Liver (tissue), 8 donors: ENCODE measurements at regions not wholly inside any gene's neighbourhood (a gene's known extent, or its start where the extent isn't known, plus 50 kb on each side); places are given as distances from the start of the nearest gene placed in this dataset.

Experiments used
- DNase-seq: peaks from one replicate; pipeline ENCODE4 v3.0.0-alpha.2; 2017; ENCODE audit warnings: low spot score
- H3K27ac ChIP-seq, 2 donors: one replicate each; pipeline ENCODE4 v1.7.0; 2013; ENCODE audit warnings: inconsistent platforms in 2 of 2, low read length in 2 of 2, control low read depth in 1 of 2, low read depth in 1 of 2, mild to moderate bottlenecking in 1 of 2
- H3K27me3 ChIP-seq, 4 donors: one replicate each; pipeline versions ENCODE4 v1.6.1 to v1.7.0; 2013; ENCODE audit warnings: low read length in 3 of 4, inconsistent platforms in 1 of 4, mild to moderate bottlenecking in 1 of 4, moderate library complexity in 1 of 4; ENCODE audit not compliant: control insufficient read depth in 4 of 4, insufficient read depth in 4 of 4
- H3K36me3 ChIP-seq, 4 donors: one replicate each; pipeline versions ENCODE4 v1.6.1 to v1.7.0; 2013; ENCODE audit warnings: low read length in 3 of 4, mild to moderate bottlenecking in 3 of 4, low read depth in 1 of 4, moderate library complexity in 1 of 4; ENCODE audit not compliant: control insufficient read depth in 4 of 4, insufficient read depth in 3 of 4
- H3K4me1 ChIP-seq, 4 donors: one replicate each; pipeline versions ENCODE4 v1.6.1 to v1.7.0; 2013; ENCODE audit warnings: low read length in 3 of 4, mild to moderate bottlenecking in 3 of 4, moderate library complexity in 1 of 4; ENCODE audit not compliant: control insufficient read depth in 4 of 4, insufficient read depth in 4 of 4
- H3K4me3 ChIP-seq, 3 donors: one replicate each; pipeline versions ENCODE4 v1.6.1 to v1.7.0; 2013; ENCODE audit warnings: low read length in 3 of 3, control low read depth in 1 of 3, low read depth in 1 of 3, mild to moderate bottlenecking in 1 of 3
- H3K9ac ChIP-seq, 2 donors: one replicate each; pipeline ENCODE4 v1.7.0; 2013; ENCODE audit warnings: low read length in 2 of 2, mild to moderate bottlenecking in 2 of 2, moderate library complexity in 2 of 2, control low read depth in 1 of 2, low read depth in 1 of 2
- H3K9me3 ChIP-seq, 4 donors: one replicate each; pipeline versions ENCODE4 v1.6.1 to v1.7.0; 2013; ENCODE audit warnings: low read length in 3 of 4; ENCODE audit not compliant: control insufficient read depth in 4 of 4
- ATF3 ChIP-seq: IDR thresholded peaks from 2 replicates; pipeline ENCODE4 v1.6.1; 2016; ENCODE audit warnings: antibody characterized with exemption
- CTCF ChIP-seq: fragments of 150-350 bp; IDR thresholded peaks from 2 replicates; pipeline ENCODE4 v1.5.1; 2017; ENCODE audit warnings: improper control_type of control experiment, low read depth, low read length; ENCODE audit not compliant: missing input control
- FOXA2 ChIP-seq: IDR thresholded peaks from 2 replicates; pipeline ENCODE4 v1.6.1; 2016; ENCODE audit warnings: antibody characterized with exemption
- GABPA ChIP-seq, 2 donors: IDR thresholded peaks in 1 of 2; conservative IDR thresholded peaks in 1 of 2; 2 replicates each; pipeline ENCODE4 v1.6.1; 2016; ENCODE audit warnings: antibody characterized with exemption in 2 of 2, mild to moderate bottlenecking in 1 of 2, moderate library complexity in 1 of 2
- HNF4A ChIP-seq, 2 donors: conservative IDR thresholded peaks; 2 replicates each; pipeline ENCODE4 v1.6.1; 2016; ENCODE audit warnings: antibody characterized with exemption in 2 of 2, mild to moderate bottlenecking in 2 of 2
- HNF4G ChIP-seq: IDR thresholded peaks from 2 replicates; pipeline ENCODE4 v1.6.1; 2016; ENCODE audit warnings: antibody characterized with exemption
- JUND ChIP-seq, 2 donors: IDR thresholded peaks; 2 replicates each; pipeline ENCODE4 v1.6.1; 2016; ENCODE audit warnings: antibody characterized with exemption in 2 of 2
- MAX ChIP-seq: IDR thresholded peaks from 2 replicates; pipeline ENCODE4 v1.6.1; 2016; ENCODE audit warnings: antibody characterized with exemption
- RAD21 ChIP-seq, 2 donors: IDR thresholded peaks; 2 replicates each; pipeline ENCODE4 v1.6.1; 2016; ENCODE audit warnings: antibody characterized with exemption in 2 of 2, mild to moderate bottlenecking in 2 of 2
- RXRA ChIP-seq, 2 donors: IDR thresholded peaks; 2 replicates each; pipeline ENCODE4 v1.6.1; 2017 to 2018; ENCODE audit warnings: antibody characterized with exemption in 2 of 2, mild to moderate bottlenecking in 1 of 2
- SP1 ChIP-seq: IDR thresholded peaks from 2 replicates; pipeline ENCODE4 v1.6.1; 2018; ENCODE audit warnings: antibody characterized with exemption, mild to moderate bottlenecking
- YY1 ChIP-seq: IDR thresholded peaks from 2 replicates; pipeline ENCODE4 v1.6.1; 2016; ENCODE audit warnings: antibody characterized with exemption, mild to moderate bottlenecking
- ZBTB33 ChIP-seq: IDR thresholded peaks from 2 replicates; pipeline ENCODE4 v1.6.1; 2016; ENCODE audit warnings: antibody characterized with exemption
- WGBS: extraction: QIAGEN DNeasy Blood & Tissue Kit; methylation state at CpG from one replicate; pipeline ENCODE4 v1.1.7; 2013; 5-methylcytosine and 5-hydroxymethylcytosine counted together
- donor health status: healthy.
- donor health status: healthy.
- donor health status: healthy.
- donor health status: healthy.
- donor health status: healthy.

- H3K4me1 ChIP-seq = no peaks in the 10 kb centered on the region
- no peak for DNase-seq
- no peaks in the 10 kb centered on the region for H3K36me3 ChIP-seq
- no peak overlapping the region for H3K9ac ChIP-seq
- H3K27ac ChIP-seq = no peak overlapping the region
- 90% methylated on average over 3 of the region's 3 CpGs for WGBS
- H3K9me3 ChIP-seq = peaks cover 0 to 2% (median 0%) of the 10 kb centered on the region in 4 donors
- TF ChIP-seq YY1 = no peak
- H3K27me3 ChIP-seq = no peaks in the 10 kb centered on the region
- no peak overlapping the region for H3K4me3 ChIP-seq
Observed at GRCh38 chr2:9156483-9156882, 50.1 kb upstream of the ASAP2 start.

GRCh38 chr2:9154061-9154460, 52.6 kb upstream of the ASAP2 start:
- no peaks in the 10 kb centered on the region for H3K27me3 ChIP-seq
- no peaks in the 10 kb centered on the region for H3K36me3 ChIP-seq
- H3K9ac ChIP-seq = no peak overlapping the region
- no peak overlapping the region for H3K4me3 ChIP-seq
- DNase-seq = no peak
- no peaks in the 10 kb centered on the region for H3K4me1 ChIP-seq
- WGBS = 93% methylated on average over 2 of the region's 2 CpGs
- peaks cover 0 to 2% (median 0%) of the 10 kb centered on the region in 4 donors for H3K9me3 ChIP-seq
- TF ChIP-seq GABPA (IDR thresholded peaks at IDR 0.05 in 1 of 2, conservative IDR thresholded peaks at IDR 0.05 in 1 of 2) (no peak), HNF4G (no peak), RXRA (IDR thresholded peaks at IDR 0.05) (no peak), CTCF (no peak), SP1 (no peak)
- H3K27ac ChIP-seq = no peak overlapping the region

GRCh38 chr2:9153643-9153980, 53.0 kb upstream of the ASAP2 start:
- TF ChIP-seq ZBTB33 (no peak), HNF4A (conservative IDR thresholded peaks at IDR 0.05) (no peak), RAD21 (IDR thresholded peaks at IDR 0.05) (no peak), ATF3 (no peak), HNF4G (no peak), JUND (IDR thresholded peaks at IDR 0.05) (no peak), MAX (no peak), FOXA2 (no peak)
- Histone ChIP-seq H3K9me3 (peaks cover 0 to 2% (median 0%) of the 10 kb centered on the region in 4 donors), H3K4me3 (no peak overlapping the region), H3K27me3 (no peaks in the 10 kb centered on the region), H3K4me1 (no peaks in the 10 kb centered on the region), H3K9ac (no peak overlapping the region), H3K27ac (no peak overlapping the region), H3K36me3 (no peaks in the 10 kb centered on the region)
- DNase-seq = no peak
- 84% methylated on average over 4 of the region's 4 CpGs for WGBS
